ENCODE measurements at regions not wholly inside any gene's neighbourhood (a gene's known extent, or its start where the extent isn't known, plus 50 kb on each side); places are given as distances from the start of the nearest gene placed in this dataset.

- H3K4me3 ChIP-seq (ENCODE audit: low read depth, low read length) = no peak overlapping the region
- H3K27me3 ChIP-seq (ENCODE audit: control insufficient read depth, insufficient read depth, low read length) = no peaks in the 10 kb centered on the region
- no peaks in the 10 kb centered on the region for H3K36me3 ChIP-seq (ENCODE audit: control insufficient read depth, insufficient read depth, low read length)
- no peak overlapping the region for H3K27ac ChIP-seq (ENCODE audit: low read depth, low read length)
- no peak overlapping the region for H3K9ac ChIP-seq (ENCODE audit: low read length)
- H3K4me1 ChIP-seq (ENCODE audit: control insufficient read depth, insufficient read depth, low read length) = no peaks in the 10 kb centered on the region
- peaks cover 22% of the 10 kb centered on the region for H3K9me3 ChIP-seq (ENCODE audit: control insufficient read depth, insufficient read depth, low read depth, low read length)
Measured at GRCh38 chr11:15374418-15374817, 259.7 kb downstream of the INSC start.

- H3K4me1 ChIP-seq (ENCODE audit: control insufficient read depth, insufficient read depth, low read length) = no peaks in the 10 kb centered on the region
- no peak overlapping the region for H3K4me3 ChIP-seq (ENCODE audit: low read depth, low read length)
- H3K27me3 ChIP-seq (ENCODE audit: control insufficient read depth, insufficient read depth, low read length) = no peaks in the 10 kb centered on the region
- H3K9ac ChIP-seq (ENCODE audit: low read length) = no peak overlapping the region
- no peak overlapping the region for H3K27ac ChIP-seq (ENCODE audit: low read depth, low read length)
- H3K36me3 ChIP-seq (ENCODE audit: control insufficient read depth, insufficient read depth, low read length) = no peaks in the 10 kb centered on the region
- H3K9me3 ChIP-seq (ENCODE audit: control insufficient read depth, insufficient read depth, low read depth, low read length) = peaks cover 22% of the 10 kb centered on the region
Measured at GRCh38 chr11:15378941-15379340, 264.2 kb downstream of the INSC start.

- Histone ChIP-seq H3K27ac (ENCODE audit: low read depth, low read length) (no peak overlapping the region), H3K9me3 (ENCODE audit: control insufficient read depth, insufficient read depth, low read depth, low read length) (peaks cover 22% of the 10 kb centered on the region), H3K4me3 (ENCODE audit: low read depth, low read length) (no peak overlapping the region), H3K36me3 (ENCODE audit: control insufficient read depth, insufficient read depth, low read length) (no peaks in the 10 kb centered on the region), H3K27me3 (ENCODE audit: control insufficient read depth, insufficient read depth, low read length) (no peaks in the 10 kb centered on the region), H3K4me1 (ENCODE audit: control insufficient read depth, insufficient read depth, low read length) (no peaks in the 10 kb centered on the region), H3K9ac (ENCODE audit: low read length) (no peak overlapping the region)
Measured at GRCh38 chr11:15379483-15379882, 264.8 kb downstream of the INSC start.

- Histone ChIP-seq H3K36me3 (ENCODE audit: control insufficient read depth, insufficient read depth, low read length) (no peaks in the 10 kb centered on the region), H3K4me1 (ENCODE audit: control insufficient read depth, insufficient read depth, low read length) (no peaks in the 10 kb centered on the region), H3K27me3 (ENCODE audit: control insufficient read depth, insufficient read depth, low read length) (no peaks in the 10 kb centered on the region), H3K27ac (ENCODE audit: low read depth, low read length) (no peak overlapping the region), H3K9me3 (ENCODE audit: control insufficient read depth, insufficient read depth, low read depth, low read length) (peaks cover 13% of the 10 kb centered on the region; the same call in 1 of the 2 replicates), H3K9ac (ENCODE audit: low read length) (no peak overlapping the region), H3K4me3 (ENCODE audit: low read depth, low read length) (no peak overlapping the region)
Measured at GRCh38 chr11:15390857-15391256, 276.1 kb downstream of the INSC start.

GRCh38 chr11:15396778-15397177 lies 282.1 kb downstream of the INSC start:
- H3K36me3 ChIP-seq (ENCODE audit: control insufficient read depth, insufficient read depth, low read length) = no peaks in the 10 kb centered on the region
- no peaks in the 10 kb centered on the region for H3K4me1 ChIP-seq (ENCODE audit: control insufficient read depth, insufficient read depth, low read length)
- no peak overlapping the region for H3K4me3 ChIP-seq (ENCODE audit: low read depth, low read length)
- no peak overlapping the region for H3K9ac ChIP-seq (ENCODE audit: low read length)
- H3K27ac ChIP-seq (ENCODE audit: low read depth, low read length) = no peak overlapping the region
- H3K27me3 ChIP-seq (ENCODE audit: control insufficient read depth, insufficient read depth, low read length) = no peaks in the 10 kb centered on the region
- H3K9me3 ChIP-seq (ENCODE audit: control insufficient read depth, insufficient read depth, low read depth, low read length) = peaks cover 8% of the 10 kb centered on the region; the same call in 1 of the 2 replicates

GRCh38 chr11:15406851-15407351 lies 292.2 kb downstream of the INSC start:
- Histone ChIP-seq H3K27ac (ENCODE audit: low read depth, low read length) (no peak overlapping the region), H3K4me3 (ENCODE audit: low read depth, low read length) (no peak overlapping the region), H3K4me1 (ENCODE audit: control insufficient read depth, insufficient read depth, low read length) (no peaks in the 10 kb centered on the region), H3K36me3 (ENCODE audit: control insufficient read depth, insufficient read depth, low read length) (no peaks in the 10 kb centered on the region), H3K27me3 (ENCODE audit: control insufficient read depth, insufficient read depth, low read length) (no peaks in the 10 kb centered on the region), H3K9ac (ENCODE audit: low read length) (no peak overlapping the region), H3K9me3 (ENCODE audit: control insufficient read depth, insufficient read depth, low read depth, low read length) (no peaks in the 10 kb centered on the region)

- no peaks in the 10 kb centered on the region for H3K27me3 ChIP-seq (ENCODE audit: control insufficient read depth, insufficient read depth, low read length)
- H3K4me1 ChIP-seq (ENCODE audit: control insufficient read depth, insufficient read depth, low read length) = peaks cover under 1% of the 10 kb centered on the region; the same call in 1 of the 2 replicates
- H3K27ac ChIP-seq (ENCODE audit: low read depth, low read length) = no peak overlapping the region
- no peak overlapping the region for H3K9ac ChIP-seq (ENCODE audit: low read length)
- no peaks in the 10 kb centered on the region for H3K36me3 ChIP-seq (ENCODE audit: control insufficient read depth, insufficient read depth, low read length)
- H3K4me3 ChIP-seq (ENCODE audit: low read depth, low read length) = no peak overlapping the region
- H3K9me3 ChIP-seq (ENCODE audit: control insufficient read depth, insufficient read depth, low read depth, low read length) = no peaks in the 10 kb centered on the region
Measured at GRCh38 chr11:15412054-15412453, 297.3 kb downstream of the INSC start.

- Histone ChIP-seq H3K27me3 (ENCODE audit: control insufficient read depth, insufficient read depth, low read length) (no peaks in the 10 kb centered on the region), H3K36me3 (ENCODE audit: control insufficient read depth, insufficient read depth, low read length) (no peaks in the 10 kb centered on the region), H3K27ac (ENCODE audit: low read depth, low read length) (no peak overlapping the region), H3K9me3 (ENCODE audit: control insufficient read depth, insufficient read depth, low read depth, low read length) (no peaks in the 10 kb centered on the region), H3K4me3 (ENCODE audit: low read depth, low read length) (no peak overlapping the region), H3K4me1 (ENCODE audit: control insufficient read depth, insufficient read depth, low read length) (peaks cover 6% of the 10 kb centered on the region), H3K9ac (ENCODE audit: low read length) (no peak overlapping the region)
Measured at GRCh38 chr11:15418921-15419320, 304.2 kb downstream of the INSC start.

- Histone ChIP-seq H3K4me3 (ENCODE audit: low read depth, low read length) (no peak overlapping the region), H3K27ac (ENCODE audit: low read depth, low read length) (no peak overlapping the region), H3K27me3 (ENCODE audit: control insufficient read depth, insufficient read depth, low read length) (no peaks in the 10 kb centered on the region), H3K4me1 (ENCODE audit: control insufficient read depth, insufficient read depth, low read length) (peaks cover 6% of the 10 kb centered on the region), H3K9me3 (ENCODE audit: control insufficient read depth, insufficient read depth, low read depth, low read length) (no peaks in the 10 kb centered on the region), H3K36me3 (ENCODE audit: control insufficient read depth, insufficient read depth, low read length) (no peaks in the 10 kb centered on the region), H3K9ac (ENCODE audit: low read length) (no peak overlapping the region)
Measured at GRCh38 chr11:15419696-15420095, 305.0 kb downstream of the INSC start.

GRCh38 chr11:15430381-15430780 lies 315.7 kb downstream of the INSC start:
- Histone ChIP-seq H3K27ac (ENCODE audit: low read depth, low read length) (no peak overlapping the region), H3K36me3 (ENCODE audit: control insufficient read depth, insufficient read depth, low read length) (no peaks in the 10 kb centered on the region), H3K4me1 (ENCODE audit: control insufficient read depth, insufficient read depth, low read length) (no peaks in the 10 kb centered on the region), H3K9me3 (ENCODE audit: control insufficient read depth, insufficient read depth, low read depth, low read length) (no peaks in the 10 kb centered on the region), H3K27me3 (ENCODE audit: control insufficient read depth, insufficient read depth, low read length) (no peaks in the 10 kb centered on the region), H3K4me3 (ENCODE audit: low read depth, low read length) (no peak overlapping the region), H3K9ac (ENCODE audit: low read length) (no peak overlapping the region)

- no peak overlapping the region for H3K27ac ChIP-seq (ENCODE audit: low read depth, low read length)
- no peaks in the 10 kb centered on the region for H3K9me3 ChIP-seq (ENCODE audit: control insufficient read depth, insufficient read depth, low read depth, low read length)
- H3K9ac ChIP-seq (ENCODE audit: low read length) = no peak overlapping the region
- no peaks in the 10 kb centered on the region for H3K27me3 ChIP-seq (ENCODE audit: control insufficient read depth, insufficient read depth, low read length)
- no peaks in the 10 kb centered on the region for H3K4me1 ChIP-seq (ENCODE audit: control insufficient read depth, insufficient read depth, low read length)
- no peaks in the 10 kb centered on the region for H3K36me3 ChIP-seq (ENCODE audit: control insufficient read depth, insufficient read depth, low read length)
- no peak overlapping the region for H3K4me3 ChIP-seq (ENCODE audit: low read depth, low read length)
Measured at GRCh38 chr11:15434529-15434928, 319.8 kb downstream of the INSC start.

GRCh38 chr11:15446315-15446714 lies 331.6 kb downstream of the INSC start:
- Histone ChIP-seq H3K27me3 (ENCODE audit: control insufficient read depth, insufficient read depth, low read length) (no peaks in the 10 kb centered on the region), H3K9ac (ENCODE audit: low read length) (no peak overlapping the region), H3K4me3 (ENCODE audit: low read depth, low read length) (no peak overlapping the region), H3K4me1 (ENCODE audit: control insufficient read depth, insufficient read depth, low read length) (no peaks in the 10 kb centered on the region), H3K27ac (ENCODE audit: low read depth, low read length) (no peak overlapping the region), H3K9me3 (ENCODE audit: control insufficient read depth, insufficient read depth, low read depth, low read length) (no peaks in the 10 kb centered on the region), H3K36me3 (ENCODE audit: control insufficient read depth, insufficient read depth, low read length) (no peaks in the 10 kb centered on the region)

Measured in HUES6 (cell line).